ENCODE measurements at regions not wholly inside any gene's neighbourhood (a gene's known extent, or its start where the extent isn't known, plus 50 kb on each side); places are given as distances from the start of the nearest gene placed in this dataset.
"Not testable (repeated sequence)": the region's sequence is repeated elsewhere in the genome, so short reads cannot be mapped to it uniquely, and the experiment has no call there.

DNA sequence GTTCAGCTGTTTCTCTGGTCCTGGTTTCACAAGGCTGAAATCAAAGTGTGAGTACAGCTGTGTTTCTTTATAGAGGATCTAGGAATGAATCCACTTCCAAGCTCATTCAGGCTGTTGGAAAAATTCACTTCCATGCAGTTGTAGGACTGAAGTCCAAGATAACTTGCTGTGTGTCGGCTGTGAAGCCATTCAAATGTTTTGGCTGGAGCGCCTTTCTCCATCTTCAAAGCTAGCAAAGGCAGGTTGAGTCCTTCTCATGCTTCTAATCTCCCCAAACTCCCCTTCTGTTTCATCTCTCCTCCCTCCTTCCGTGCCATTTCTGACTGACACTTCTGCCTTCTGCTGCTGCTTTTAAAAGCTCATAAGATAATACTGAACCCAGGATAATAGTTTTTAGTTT lies 1195.4 kb upstream of the LRRN3 start:
- DNase-seq: no peak
- no peaks in the 10 kb centered on the region for H3K27me3 Mint-ChIP-seq (ENCODE audit: low read depth in 3 of 3)
- no peaks in the 10 kb centered on the region for H3K79me2 ChIP-seq (ENCODE audit: insufficient read depth, low read length)
- H3K9me3 ChIP-seq (replicated peaks in 1 of 2; ENCODE audit: control insufficient read depth in 1 of 2, insufficient read depth in 1 of 2, low read length in 2 of 2): no peaks in the 10 kb centered on the region
- H2AFZ ChIP-seq (ENCODE audit: insufficient read depth, low read depth, low read length, poor library complexity, severe bottlenecking): no peak overlapping the region
- no peaks in the 10 kb centered on the region for H3K4me1 ChIP-seq (ENCODE audit: control insufficient read depth in 1 of 2, insufficient read depth in 2 of 2, low read length in 2 of 2)
- no peaks in the 10 kb centered on the region for H3K27me3 ChIP-seq (ENCODE audit: control insufficient read depth in 2 of 2, insufficient read depth in 2 of 2, low read length in 2 of 2)
- no peaks in the 10 kb centered on the region for H3K36me3 Mint-ChIP-seq
- WGBS (ENCODE audit: insufficient coverage): 84% methylated on average over 2 of the region's 3 CpGs
- H3K27ac ChIP-seq (ENCODE audit: low read depth in 1 of 2, low read length in 2 of 2): no peak overlapping the region
- H3K4me1 Mint-ChIP-seq: no peaks in the 10 kb centered on the region
- TF ChIP-seq, protein P1, sequence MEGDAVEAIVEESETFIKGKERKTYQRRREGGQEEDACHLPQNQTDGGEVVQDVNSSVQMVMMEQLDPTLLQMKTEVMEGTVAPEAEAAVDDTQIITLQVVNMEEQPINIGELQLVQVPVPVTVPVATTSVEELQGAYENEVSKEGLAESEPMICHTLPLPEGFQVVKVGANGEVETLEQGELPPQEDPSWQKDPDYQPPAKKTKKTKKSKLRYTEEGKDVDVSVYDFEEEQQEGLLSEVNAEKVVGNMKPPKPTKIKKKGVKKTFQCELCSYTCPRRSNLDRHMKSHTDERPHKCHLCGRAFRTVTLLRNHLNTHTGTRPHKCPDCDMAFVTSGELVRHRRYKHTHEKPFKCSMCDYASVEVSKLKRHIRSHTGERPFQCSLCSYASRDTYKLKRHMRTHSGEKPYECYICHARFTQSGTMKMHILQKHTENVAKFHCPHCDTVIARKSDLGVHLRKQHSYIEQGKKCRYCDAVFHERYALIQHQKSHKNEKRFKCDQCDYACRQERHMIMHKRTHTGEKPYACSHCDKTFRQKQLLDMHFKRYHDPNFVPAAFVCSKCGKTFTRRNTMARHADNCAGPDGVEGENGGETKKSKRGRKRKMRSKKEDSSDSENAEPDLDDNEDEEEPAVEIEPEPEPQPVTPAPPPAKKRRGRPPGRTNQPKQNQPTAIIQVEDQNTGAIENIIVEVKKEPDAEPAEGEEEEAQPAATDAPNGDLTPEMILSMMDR (IDR thresholded peaks at IDR 0.05): no peak
- peaks cover 0 to 3% (median 0%) of the 10 kb centered on the region in 7 donors for H3K9me3 Mint-ChIP-seq
- H3K36me3 ChIP-seq (replicated peaks in 1 of 2; ENCODE audit: control insufficient read depth in 1 of 2, insufficient read depth in 2 of 2, low read length in 2 of 2): no peaks in the 10 kb centered on the region
- H4K20me1 ChIP-seq (ENCODE audit: insufficient read depth, low read length): no peaks in the 10 kb centered on the region
- no peak overlapping the region for H3K4me2 ChIP-seq (replicated peaks; ENCODE audit: extremely low read depth, low read length, poor library complexity, severe bottlenecking)
- no peak overlapping the region for H3K4me3 Mint-ChIP-seq
- no peak overlapping the region for H3K27ac Mint-ChIP-seq
- intact Hi-C loops (cut with micrococcal nuclease): no loop called here
- H3K4me3 ChIP-seq (replicated peaks in 1 of 3; ENCODE audit: low read depth in 2 of 3, low read length in 3 of 3): no peak overlapping the region
- H3K9ac ChIP-seq (ENCODE audit: insufficient read depth, low read length, poor library complexity, severe bottlenecking): no peak overlapping the region

DNA sequence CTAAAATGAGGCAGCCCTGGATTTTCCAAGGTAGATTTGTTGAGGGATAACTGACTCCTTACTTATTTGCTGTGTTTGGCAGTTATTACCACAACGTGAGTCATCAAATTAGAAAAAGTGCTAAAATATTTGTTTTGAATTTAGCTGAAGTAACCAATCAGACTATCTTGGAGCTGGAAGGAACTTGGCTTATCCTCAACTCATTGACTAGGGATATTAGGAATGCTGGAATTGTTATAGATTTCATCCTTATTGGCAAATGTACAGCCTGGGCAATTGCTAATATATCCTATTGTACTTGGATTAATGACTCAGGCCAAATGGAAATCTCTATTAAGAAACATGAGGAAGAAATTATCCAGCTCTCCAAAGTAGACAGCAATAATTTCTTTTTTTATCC lies 1189.0 kb upstream of the LRRN3 start:
- no peaks in the 10 kb centered on the region for H3K79me2 ChIP-seq (ENCODE audit: insufficient read depth, low read length)
- no peaks in the 10 kb centered on the region for H3K27me3 ChIP-seq (ENCODE audit: control insufficient read depth in 2 of 2, insufficient read depth in 2 of 2, low read length in 2 of 2)
- H3K9ac ChIP-seq (ENCODE audit: insufficient read depth, low read length, poor library complexity, severe bottlenecking): no peak overlapping the region
- TF ChIP-seq, protein P1 (IDR thresholded peaks at IDR 0.05): no peak
- H2AFZ ChIP-seq (ENCODE audit: insufficient read depth, low read depth, low read length, poor library complexity, severe bottlenecking): no peak overlapping the region
- H3K4me2 ChIP-seq (replicated peaks; ENCODE audit: extremely low read depth, low read length, poor library complexity, severe bottlenecking): no peak overlapping the region
- H3K27me3 Mint-ChIP-seq (ENCODE audit: low read depth in 3 of 3): peaks cover 0 to 1% (median 0%) of the 10 kb centered on the region in 3 donors
- H3K4me1 ChIP-seq (ENCODE audit: control insufficient read depth in 1 of 2, insufficient read depth in 2 of 2, low read length in 2 of 2): no peaks in the 10 kb centered on the region
- no peaks in the 10 kb centered on the region for H4K20me1 ChIP-seq (ENCODE audit: insufficient read depth, low read length)
- intact Hi-C loops (cut with micrococcal nuclease): no loop called here
- H3K27ac ChIP-seq (ENCODE audit: low read depth in 1 of 2, low read length in 2 of 2): no peak overlapping the region
- DNase-seq: no peak
- H3K36me3 ChIP-seq (replicated peaks in 1 of 2; ENCODE audit: control insufficient read depth in 1 of 2, insufficient read depth in 2 of 2, low read length in 2 of 2): no peaks in the 10 kb centered on the region
- no peak overlapping the region for H3K4me3 Mint-ChIP-seq
- H3K36me3 Mint-ChIP-seq: no peaks in the 10 kb centered on the region
- H3K4me1 Mint-ChIP-seq: no peaks in the 10 kb centered on the region
- H3K27ac Mint-ChIP-seq: no peak overlapping the region
- H3K4me3 ChIP-seq (replicated peaks in 1 of 3; ENCODE audit: low read depth in 2 of 3, low read length in 3 of 3): no peak overlapping the region
- H3K9me3 ChIP-seq (replicated peaks in 1 of 2; ENCODE audit: control insufficient read depth in 1 of 2, insufficient read depth in 1 of 2, low read length in 2 of 2): peaks cover 0 to 5% of the 10 kb centered on the region in 2 donors
- no CpG with 5 or more reads among the region's 1 CpG for WGBS (ENCODE audit: insufficient coverage)
- H3K9me3 Mint-ChIP-seq: peaks cover 0 to 8% (median 4%) of the 10 kb centered on the region in 7 donors

DNA sequence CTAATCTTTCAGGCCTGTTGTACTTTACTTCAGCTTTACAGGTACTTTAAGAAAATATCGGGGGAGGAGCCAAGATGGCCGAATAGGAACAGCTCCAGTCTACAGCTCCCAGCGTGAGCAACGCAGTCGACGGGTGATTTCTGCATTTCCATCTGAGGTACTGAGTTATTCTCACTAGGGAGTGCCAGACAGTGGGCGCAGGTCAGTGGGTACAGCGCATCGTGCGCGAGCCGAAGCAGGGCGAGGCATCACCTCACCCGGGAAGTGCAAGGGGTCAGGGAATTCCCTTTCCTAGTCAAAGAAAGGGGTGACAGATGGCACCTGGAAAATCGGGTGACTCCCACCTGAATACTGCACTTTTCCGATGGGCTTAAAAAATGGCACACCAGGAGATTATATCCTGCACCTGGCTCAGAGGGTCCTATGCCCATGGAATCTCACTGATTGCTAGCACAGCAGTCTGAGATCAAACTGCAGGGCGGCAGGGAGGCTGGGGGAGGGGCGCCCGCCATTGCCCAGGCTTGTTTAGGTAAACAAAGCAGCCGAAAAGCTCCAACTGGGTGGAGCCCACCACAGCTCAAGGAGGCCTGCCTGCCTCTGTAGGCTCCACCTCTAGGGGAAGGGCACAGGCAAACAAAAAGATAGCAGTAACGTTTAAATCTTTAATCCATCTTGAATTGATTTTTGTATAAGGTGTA lies 1185.4 kb upstream of the LRRN3 start:
- H3K27me3 ChIP-seq (ENCODE audit: control insufficient read depth in 2 of 2, insufficient read depth in 2 of 2, low read length in 2 of 2); DNase-seq; H3K4me1 Mint-ChIP-seq; H4K20me1 ChIP-seq (ENCODE audit: insufficient read depth, low read length); H3K9ac ChIP-seq (ENCODE audit: insufficient read depth, low read length, poor library complexity, severe bottlenecking); H3K9me3 ChIP-seq (replicated peaks in 1 of 2; ENCODE audit: control insufficient read depth in 1 of 2, insufficient read depth in 1 of 2, low read length in 2 of 2); H3K79me2 ChIP-seq (ENCODE audit: insufficient read depth, low read length); intact Hi-C loops (cut with micrococcal nuclease); H3K27me3 Mint-ChIP-seq (ENCODE audit: low read depth in 3 of 3); H3K4me3 Mint-ChIP-seq; H3K4me3 ChIP-seq (replicated peaks in 1 of 3; ENCODE audit: low read depth in 2 of 3, low read length in 3 of 3); H2AFZ ChIP-seq (ENCODE audit: insufficient read depth, low read depth, low read length, poor library complexity, severe bottlenecking); H3K36me3 ChIP-seq (replicated peaks in 1 of 2; ENCODE audit: control insufficient read depth in 1 of 2, insufficient read depth in 2 of 2, low read length in 2 of 2); H3K4me1 ChIP-seq (ENCODE audit: control insufficient read depth in 1 of 2, insufficient read depth in 2 of 2, low read length in 2 of 2); H3K27ac ChIP-seq (ENCODE audit: low read depth in 1 of 2, low read length in 2 of 2); H3K4me2 ChIP-seq (replicated peaks; ENCODE audit: extremely low read depth, low read length, poor library complexity, severe bottlenecking); H3K27ac Mint-ChIP-seq; H3K36me3 Mint-ChIP-seq: not testable (repeated sequence)
- 97% methylated on average over 15 of the region's 21 CpGs for WGBS (ENCODE audit: insufficient coverage)
- H3K9me3 Mint-ChIP-seq: peaks cover 3 to 13% (median 9%) of the 10 kb centered on the region in 7 donors
